HT-29 (cell line): ENCODE measurements at regions not wholly inside any gene's neighbourhood (a gene's known extent, or its start where the extent isn't known, plus 50 kb on each side); places are given as distances from the start of the nearest gene placed in this dataset.
A peak's percentile ranks its signal among the peaks of the same experiment; 100 is the strongest.
"Not testable (repeated sequence)": the region's sequence is repeated elsewhere in the genome, so short reads cannot be mapped to it uniquely, and the experiment has no call there.

Source experiments
- DNase-seq: peaks from one replicate; pipeline ENCODE4 v3.0.0-alpha.2; 2015; ENCODE audit warnings: low spot score

DNA sequence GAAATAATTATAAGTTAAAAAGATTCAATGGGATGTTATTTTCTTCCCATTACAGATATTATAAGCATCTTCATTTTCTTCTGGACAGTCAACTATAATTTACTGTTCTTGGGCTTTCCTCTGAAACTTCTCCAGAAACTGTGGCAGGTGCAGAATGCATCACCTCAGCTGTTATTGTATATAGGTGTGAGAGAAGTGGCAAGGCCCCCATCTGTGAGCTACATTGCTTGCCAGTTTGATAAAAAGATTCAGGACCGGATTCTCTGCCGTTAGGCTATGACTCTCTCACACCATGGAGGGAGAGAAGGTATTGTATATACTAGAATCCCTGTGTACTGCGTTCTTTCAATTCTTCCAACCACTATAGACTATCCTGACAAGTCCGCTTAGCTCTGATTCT is 135.8 kb upstream of the CENPW start:
- DNase-seq = no peak

GRCh38 chr6:126204598-126204997 is 135.3 kb upstream of the CENPW start:
- no peak for DNase-seq

- no peak for DNase-seq
These were observed 133.2 kb upstream of the CENPW start for GRCh38 chr6:126206504-126207246.

DNA sequence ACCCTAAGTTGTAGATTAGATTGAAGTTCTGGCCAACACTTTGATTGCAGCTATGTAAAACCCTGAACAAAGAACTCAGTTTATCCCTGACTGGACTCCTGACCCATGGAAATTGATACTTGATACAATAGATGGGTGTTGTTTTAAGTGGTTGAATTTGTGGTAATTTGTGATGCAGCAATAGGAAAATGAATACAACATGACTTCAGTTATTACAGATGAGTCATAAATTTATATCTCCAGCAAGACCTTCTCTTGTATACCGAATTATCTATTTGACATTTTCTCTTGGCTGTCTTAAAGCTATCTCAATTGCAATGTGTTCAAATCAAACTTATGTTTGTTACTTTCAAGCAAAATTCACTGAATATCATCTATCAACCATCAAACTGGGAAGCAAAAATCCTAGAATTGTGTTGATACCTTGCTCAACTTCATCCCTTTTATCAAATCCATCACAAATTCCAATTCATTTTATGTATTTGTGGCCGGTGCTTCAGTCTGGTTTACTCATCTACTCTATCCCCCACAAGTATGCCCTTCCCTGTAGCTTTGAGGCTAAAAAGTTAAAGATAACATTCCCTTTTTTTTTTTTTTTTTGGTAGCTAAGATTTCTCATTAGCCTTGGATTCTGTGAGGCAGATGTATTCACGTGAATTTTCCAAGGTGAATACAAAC is 129.4 kb upstream of the CENPW start:
- no peak for DNase-seq

- no peak for DNase-seq
These were observed 122.4 kb upstream of the CENPW start for GRCh38 chr6:126217497-126217896.

- DNase-seq = not testable (repeated sequence)
These were observed 119.0 kb upstream of the CENPW start for GRCh38 chr6:126220901-126221300.

DNA sequence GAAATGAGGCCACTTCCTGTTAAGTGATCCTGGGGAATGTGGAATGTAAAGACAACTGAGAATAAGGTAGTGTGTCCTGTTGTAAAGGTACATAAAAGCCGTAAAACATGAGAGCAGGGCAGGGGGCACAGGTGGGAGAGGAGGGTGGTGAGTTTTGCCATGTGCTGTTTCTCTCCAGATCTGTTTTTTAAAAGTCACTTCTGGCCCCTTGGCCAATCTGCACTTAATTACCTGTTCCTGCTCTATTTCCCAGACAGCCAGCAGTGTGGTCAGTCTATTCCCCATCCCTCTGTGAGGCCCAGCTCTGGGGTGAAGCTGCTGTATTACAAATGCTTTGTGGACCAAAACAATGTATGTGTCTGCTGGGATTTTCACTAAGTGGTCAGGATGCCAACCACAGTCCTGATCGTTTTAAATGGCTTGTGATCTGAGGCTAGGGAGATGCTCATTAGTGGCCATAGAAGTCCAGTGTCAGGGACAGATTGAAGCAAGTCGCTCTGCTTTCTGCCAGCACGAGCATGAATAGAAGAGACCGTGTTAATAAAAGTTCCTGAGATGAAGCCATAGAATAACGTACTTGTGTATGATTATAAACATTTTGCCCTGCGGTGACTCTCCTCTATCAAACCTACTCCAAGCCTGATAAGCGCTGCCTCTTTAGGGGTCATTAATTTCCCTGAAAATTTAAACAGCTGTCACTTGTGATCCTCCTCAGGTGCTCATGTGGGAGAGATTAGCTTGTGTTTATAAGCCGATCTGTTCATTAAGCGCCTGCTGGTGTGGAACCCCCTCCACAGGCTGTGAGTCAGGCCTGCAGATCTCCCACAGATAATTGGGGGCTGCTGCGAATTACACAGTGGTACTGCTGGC is 111.8 kb upstream of the CENPW start:
- DNase-seq = no peak

- no peak for DNase-seq
These were observed 107.2 kb upstream of the CENPW start for GRCh38 chr6:126232671-126233070.

DNA sequence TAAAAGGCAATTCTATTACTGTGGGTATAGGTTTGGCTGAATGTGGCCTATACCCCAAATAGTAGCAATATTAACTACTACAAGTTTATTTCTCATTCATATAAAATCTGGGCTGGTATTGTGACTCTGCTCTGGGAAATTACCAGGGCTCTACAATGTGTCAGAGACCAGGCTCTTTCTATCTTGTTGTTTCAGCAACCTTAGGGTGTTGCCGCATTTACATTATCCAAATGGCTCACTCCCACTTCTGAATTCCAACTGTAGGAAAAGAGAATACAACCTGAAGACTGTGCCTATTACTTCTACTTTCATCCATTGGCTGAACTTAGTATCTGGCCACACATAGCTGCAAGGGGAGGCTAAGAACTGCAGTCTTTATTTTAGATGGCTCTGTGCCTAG is 106.7 kb upstream of the CENPW start:
- no peak for DNase-seq

DNA sequence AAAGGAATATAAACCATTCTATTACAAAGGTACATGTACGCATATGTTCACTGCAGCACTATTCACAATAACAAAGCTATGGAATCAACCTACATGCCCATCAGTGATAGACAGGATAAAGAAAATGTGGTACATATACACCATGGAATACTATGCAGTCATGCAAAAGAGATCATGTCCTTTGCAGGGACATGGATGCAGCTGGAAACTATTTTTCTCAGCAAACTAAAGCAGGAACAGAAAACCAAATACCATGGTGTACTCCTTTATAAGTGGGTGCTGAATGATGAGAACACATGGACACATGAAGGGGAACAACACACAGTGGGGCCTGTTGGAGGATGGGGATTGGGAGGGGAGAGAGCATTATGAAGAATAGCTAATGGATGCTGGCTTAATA is 104.6 kb upstream of the CENPW start:
- no peak for DNase-seq

DNA sequence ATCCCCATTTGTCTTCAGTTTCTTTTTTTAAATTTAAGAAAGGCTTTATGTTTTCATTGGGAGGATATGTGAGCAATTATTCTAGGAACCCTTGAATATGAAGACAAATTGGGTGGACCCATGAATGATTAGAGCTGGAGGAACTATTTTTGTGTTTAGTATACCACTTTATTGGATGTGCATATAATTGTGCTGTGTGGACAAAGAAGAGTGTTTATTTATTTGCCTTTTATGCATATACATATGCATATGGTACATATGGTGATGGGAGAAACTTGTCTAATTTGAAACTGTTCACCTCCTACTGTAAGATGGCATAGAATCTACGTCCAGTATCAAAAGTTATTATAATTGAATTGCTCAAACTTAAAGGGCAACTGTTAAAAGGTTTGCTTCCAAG is 94.8 kb upstream of the CENPW start:
- DNase-seq = no peak

GRCh38 chr6:126252154-126252553 is 87.8 kb upstream of the CENPW start:
- peak; percentile 16 for DNase-seq

DNA sequence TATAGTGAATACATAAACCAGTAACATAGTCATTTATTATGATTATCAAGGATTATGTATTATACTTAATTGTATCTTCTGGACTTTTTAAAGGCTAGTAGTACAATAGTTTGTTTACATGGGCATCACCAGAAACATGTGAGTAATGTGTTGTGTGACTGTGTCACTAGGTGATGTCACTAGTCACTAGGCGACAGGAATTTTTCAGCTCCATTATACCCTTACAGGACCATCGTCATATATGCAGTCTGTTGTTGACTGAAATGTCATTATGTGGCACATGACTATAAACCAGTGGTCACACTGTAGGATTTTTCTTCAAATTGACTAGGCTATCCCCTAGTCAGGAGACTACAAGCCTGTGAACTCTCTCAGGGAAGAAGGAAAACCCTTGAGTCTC is 86.5 kb upstream of the CENPW start:
- DNase-seq = no peak

DNA sequence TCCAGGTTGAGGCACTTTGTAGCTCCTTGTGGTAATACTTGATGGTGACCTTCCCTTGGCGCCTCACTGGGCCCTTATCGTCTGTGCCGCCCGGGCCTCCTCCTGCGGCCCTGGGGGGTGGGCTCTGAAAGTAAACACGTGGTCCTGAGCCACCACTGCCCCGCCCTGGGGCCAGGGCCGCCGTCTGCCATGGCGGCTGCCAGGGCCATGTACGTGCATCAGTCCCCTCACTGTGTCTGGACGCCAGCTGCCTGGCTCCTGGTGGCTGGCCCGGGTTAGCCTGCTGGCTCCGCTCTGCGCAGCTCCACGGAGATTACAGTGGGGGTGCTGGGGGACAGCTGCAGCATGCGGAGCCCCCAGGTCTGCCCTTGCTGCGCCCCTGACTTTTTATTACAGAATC is 81.8 kb upstream of the CENPW start:
- DNase-seq = no peak

DNA sequence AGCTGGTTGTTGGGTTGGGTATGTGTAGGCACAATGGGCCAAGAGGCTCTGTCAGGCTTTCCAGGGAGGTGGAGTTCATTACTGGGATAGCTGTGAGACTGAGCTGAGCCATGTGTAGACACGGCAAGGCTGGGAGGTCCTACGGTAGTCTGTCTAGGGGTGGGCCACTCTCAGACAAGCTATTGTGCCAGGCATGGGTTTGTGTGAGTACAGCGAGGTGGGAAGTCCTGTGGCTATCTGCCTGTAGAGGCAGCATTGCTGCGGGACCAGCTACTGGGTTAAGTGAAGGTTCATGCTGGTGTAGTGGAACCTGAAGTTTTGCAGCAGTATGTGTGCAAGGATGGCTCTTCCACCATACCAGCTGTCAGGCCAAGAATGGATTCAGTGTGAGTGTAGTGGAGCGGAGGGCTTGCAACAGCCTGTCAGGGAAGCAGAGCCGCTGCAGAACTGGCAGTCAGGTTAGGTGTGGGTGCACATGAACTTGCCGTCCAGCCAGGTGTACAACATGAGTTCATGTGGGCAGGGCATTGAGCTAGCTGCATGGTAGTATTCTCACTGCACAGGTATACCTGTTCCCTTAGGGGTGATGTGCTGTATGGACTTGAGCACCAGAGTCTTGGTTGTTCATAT is 78.0 kb upstream of the CENPW start:
- no peak for DNase-seq

- DNase-seq = no peak
These were observed 75.7 kb upstream of the CENPW start for GRCh38 chr6:126264265-126264664.

DNA sequence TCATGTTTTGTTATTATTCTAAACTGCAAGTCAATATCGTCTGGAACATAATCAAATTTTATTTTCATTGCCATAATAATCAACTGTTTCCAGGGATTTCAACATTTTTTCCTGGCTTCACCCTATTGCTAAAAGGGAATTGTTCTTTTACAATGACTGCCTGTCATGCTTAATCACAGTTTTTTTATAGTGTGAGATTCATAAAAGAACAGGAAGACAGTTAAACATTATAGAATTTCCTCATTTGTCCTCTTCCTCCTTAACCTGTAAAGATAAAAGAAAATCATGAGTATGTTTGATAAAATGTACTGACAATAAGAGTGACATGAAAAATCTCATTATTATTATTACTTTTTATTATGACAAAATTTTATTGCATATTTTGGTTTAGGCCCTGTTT is 73.3 kb upstream of the CENPW start:
- DNase-seq = no peak

GRCh38 chr6:126267626-126268025 is 72.3 kb upstream of the CENPW start:
- DNase-seq = no peak

GRCh38 chr6:126268092-126268491 is 71.8 kb upstream of the CENPW start:
- no peak for DNase-seq

DNA sequence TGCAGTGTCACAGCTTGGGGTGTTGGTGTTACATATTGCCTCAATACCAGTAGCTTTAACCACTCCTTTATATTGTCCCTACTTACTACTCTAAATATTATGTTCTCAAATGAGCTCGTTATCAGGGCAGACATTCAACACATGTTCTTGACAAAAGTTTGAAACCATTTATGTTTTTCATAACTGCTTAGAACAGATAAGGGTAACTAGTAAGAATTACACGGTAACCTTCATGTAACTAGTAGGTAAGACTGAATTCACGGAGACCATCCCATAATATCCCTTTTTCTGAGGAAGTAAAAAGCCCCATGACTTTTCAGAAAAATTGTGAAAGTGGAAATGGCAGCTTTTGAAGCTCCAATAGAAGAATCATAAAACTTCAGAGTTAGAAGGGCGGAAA is 59.6 kb upstream of the CENPW start:
- DNase-seq = no peak

GRCh38 chr6:126285871-126286365 is 54.0 kb upstream of the CENPW start:
- no peak for DNase-seq
